ENCODE measurements at regions not wholly inside any gene's neighbourhood (a gene's known extent, or its start where the extent isn't known, plus 50 kb on each side); places are given as distances from the start of the nearest gene placed in this dataset.

DNA sequence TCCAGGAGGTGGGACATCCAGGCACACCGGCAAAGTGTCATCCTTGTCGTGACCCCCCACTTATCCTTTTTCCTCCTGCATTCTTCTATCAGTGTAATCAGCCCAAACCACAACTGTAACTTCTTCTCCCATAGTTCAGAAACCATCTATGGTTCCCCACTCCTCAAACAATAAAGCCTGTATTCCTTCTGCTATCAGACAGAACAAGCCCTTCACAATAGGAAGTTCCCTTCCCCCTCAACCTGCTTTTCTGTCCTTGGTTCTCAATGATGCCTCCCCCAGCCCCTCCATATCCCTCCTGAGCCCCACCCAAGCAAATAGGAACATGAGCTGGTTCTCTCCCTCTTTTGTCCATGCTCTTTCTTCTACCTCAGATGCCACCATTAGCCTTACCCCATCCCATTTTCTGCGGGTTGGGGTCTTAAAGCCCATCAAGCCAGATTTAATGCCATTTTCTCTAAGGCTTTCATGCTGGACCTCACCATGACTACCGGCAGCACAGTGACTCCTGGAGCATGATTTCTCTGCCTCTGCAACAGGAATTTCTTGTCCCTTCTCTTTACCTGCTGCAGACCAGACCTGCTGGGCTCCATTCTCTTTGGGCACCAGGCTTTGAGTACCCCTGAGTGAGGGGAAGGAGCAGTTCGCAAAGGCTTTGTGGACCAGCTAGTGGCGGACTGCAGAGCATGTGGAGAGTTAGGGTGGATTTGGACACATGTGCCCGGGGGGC, 92.8 kb upstream of the PAX2 start:
- WGBS, 3 donors = 51 to 61% (median 54%) methylated on average over 7 of the region's 7 CpGs
- Histone ChIP-seq H3K4me1 (no peaks in the 10 kb centered on the region), H3K27ac (no peak overlapping the region), H3K9me3 (no peaks in the 10 kb centered on the region), H3K4me3 (no peak overlapping the region), H3K36me3 (ENCODE audit: insufficient read depth in 1 of 2, low read depth in 1 of 2) (no peaks in the 10 kb centered on the region), H3K27me3 (ENCODE audit: insufficient read depth in 3 of 3, low read length in 2 of 3) (peaks cover 3 to 85% (median 48%) of the 10 kb centered on the region in 3 donors)
- TF ChIP-seq, protein P1, sequence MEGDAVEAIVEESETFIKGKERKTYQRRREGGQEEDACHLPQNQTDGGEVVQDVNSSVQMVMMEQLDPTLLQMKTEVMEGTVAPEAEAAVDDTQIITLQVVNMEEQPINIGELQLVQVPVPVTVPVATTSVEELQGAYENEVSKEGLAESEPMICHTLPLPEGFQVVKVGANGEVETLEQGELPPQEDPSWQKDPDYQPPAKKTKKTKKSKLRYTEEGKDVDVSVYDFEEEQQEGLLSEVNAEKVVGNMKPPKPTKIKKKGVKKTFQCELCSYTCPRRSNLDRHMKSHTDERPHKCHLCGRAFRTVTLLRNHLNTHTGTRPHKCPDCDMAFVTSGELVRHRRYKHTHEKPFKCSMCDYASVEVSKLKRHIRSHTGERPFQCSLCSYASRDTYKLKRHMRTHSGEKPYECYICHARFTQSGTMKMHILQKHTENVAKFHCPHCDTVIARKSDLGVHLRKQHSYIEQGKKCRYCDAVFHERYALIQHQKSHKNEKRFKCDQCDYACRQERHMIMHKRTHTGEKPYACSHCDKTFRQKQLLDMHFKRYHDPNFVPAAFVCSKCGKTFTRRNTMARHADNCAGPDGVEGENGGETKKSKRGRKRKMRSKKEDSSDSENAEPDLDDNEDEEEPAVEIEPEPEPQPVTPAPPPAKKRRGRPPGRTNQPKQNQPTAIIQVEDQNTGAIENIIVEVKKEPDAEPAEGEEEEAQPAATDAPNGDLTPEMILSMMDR (IDR thresholded peaks at IDR 0.05) = no peak
- intact Hi-C loops (cut with DNase I) = no loop called here
- DNase-seq (no peak), ATAC-seq (no peak)

DNA sequence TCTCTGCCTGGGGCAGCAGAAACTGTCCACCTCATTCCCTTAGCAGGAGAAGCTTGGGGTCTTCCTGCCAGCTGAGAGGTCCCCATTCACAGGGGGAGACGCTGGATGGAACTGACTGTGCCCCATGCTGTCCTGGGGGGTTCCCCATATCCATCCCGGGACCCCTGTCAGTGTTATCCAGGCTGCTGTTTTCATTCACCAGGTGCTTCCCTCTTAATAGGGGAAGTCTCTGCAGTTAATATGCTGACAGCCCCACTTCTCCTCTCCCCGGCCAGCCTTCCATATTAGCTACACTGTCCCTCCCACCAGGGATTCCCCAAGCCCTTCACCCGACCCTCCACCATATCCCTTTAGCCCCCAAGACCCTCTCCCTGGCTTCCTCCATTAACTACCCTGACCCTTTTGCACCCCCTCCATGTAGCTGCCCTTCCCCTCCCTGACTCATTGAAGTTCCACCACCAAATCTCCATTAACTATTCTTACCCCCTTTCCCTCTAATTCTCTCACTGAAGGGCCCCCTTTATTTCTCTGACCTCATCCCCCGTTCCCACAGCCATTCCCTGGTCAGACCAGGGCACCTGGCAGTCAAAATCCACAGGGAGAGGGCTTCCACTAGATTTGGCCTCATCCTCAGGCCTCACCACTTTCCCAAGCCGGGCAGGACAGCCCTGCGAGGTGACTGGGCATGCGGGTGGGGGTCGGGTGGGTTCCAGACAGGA, 92.0 kb upstream of the PAX2 start:
- DNase-seq (no peak), ATAC-seq (no peak)
- Histone ChIP-seq H3K36me3 (ENCODE audit: insufficient read depth in 1 of 2, low read depth in 1 of 2) (no peaks in the 10 kb centered on the region), H3K4me1 (no peaks in the 10 kb centered on the region), H3K4me3 (no peak overlapping the region), H3K27me3 (ENCODE audit: insufficient read depth in 3 of 3, low read length in 2 of 3) (peaks cover 3 to 85% (median 50%) of the 10 kb centered on the region in 3 donors), H3K27ac (no peak overlapping the region), H3K9me3 (no peaks in the 10 kb centered on the region)
- TF ChIP-seq, protein P1 (IDR thresholded peaks at IDR 0.05) = no peak
- 3 to 6% (median 6%) methylated on average over 9 of the region's 9 CpGs for WGBS, 3 donors
- intact Hi-C loops (cut with DNase I) = no loop called here

DNA sequence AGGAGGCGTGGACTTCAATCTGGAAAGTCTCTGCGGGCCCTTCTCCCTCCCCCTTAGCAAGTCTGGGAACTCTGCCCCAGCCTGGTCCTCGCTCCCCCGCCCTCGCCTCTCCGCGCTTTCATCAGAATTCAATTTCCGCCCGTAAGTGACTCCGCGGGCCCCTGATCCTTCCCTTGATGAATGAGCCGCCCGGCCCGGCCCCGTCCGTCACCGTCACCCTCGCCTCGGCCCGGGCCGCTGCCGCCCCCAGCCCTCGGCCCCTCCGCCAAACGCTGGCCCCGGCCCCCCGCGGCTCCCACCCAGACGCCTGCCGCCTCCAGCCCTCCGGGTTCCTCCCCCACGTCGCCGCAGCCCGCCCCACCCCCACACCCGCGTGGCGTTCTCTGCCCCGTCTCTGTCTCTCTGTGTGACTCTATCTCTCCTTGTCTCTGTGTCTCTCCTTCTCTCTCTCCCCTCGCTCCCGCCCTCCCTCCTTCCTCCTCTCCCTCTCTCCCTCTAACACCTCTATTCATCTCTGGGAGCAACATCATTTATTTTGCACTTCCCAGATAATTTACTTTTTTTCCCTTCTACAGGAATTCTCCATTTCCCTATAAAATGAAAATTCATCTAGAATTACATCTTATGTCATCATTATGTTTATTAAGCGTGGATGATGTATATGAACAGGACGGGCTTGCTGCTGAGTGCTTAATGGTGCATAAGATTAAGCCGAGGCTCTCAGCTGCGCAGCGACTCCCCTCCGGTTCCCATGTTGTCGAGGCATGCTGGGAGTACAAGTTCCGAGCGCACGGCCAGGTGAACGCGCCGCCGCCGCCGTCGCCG, 91.2 kb upstream of the PAX2 start:
- Histone ChIP-seq H3K9me3 (no peaks in the 10 kb centered on the region), H3K4me1 (no peaks in the 10 kb centered on the region), H3K4me3 (peak overlapping the region; percentile 28), H3K27me3 (ENCODE audit: insufficient read depth in 3 of 3, low read length in 2 of 3) (peaks cover 0 to 85% (median 55%) of the 10 kb centered on the region in 3 donors), H3K36me3 (ENCODE audit: insufficient read depth in 1 of 2, low read depth in 1 of 2) (no peaks in the 10 kb centered on the region), H3K27ac (no peak overlapping the region)
- ATAC-seq (no peak), DNase-seq (no peak)
- intact Hi-C loops (cut with DNase I) = no loop called here
- TF ChIP-seq, protein P1 (IDR thresholded peaks at IDR 0.05) = no peak
- 1% methylated on average over 41 to 59 of the region's 59 CpGs for WGBS, 3 donors

DNA sequence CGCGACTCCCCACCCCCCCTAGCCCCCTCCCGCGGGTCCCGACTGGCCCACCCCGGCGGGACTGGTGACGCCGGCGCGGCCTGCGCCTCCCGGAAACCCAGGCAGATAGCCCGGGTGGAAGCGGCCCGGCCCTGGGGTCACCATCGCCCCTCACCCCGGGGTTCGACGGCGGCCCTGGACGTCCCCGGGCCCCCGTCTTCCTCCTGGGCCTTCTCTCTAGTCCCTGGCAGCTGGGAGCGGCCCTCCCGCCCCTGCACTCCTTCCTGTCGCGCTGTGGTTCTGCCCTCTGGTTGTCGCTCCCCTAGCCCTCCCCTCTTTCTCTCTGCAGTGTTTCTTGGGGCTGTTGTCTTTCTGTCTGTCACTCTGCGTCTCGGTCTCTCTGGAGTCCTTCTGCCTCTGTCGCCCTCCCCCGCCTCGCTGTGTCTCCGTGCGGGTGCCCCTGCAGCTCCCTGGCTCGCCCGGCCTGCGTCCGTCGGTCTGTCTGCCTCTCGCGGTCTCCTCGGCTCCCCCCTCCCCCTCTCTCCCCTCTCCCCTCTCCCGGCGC, 90.5 kb upstream of the PAX2 start:
- H3K4me3 ChIP-seq = peak overlapping the region; percentile 28
- no peaks in the 10 kb centered on the region for H3K4me1 ChIP-seq
- TF ChIP-seq, protein P1 (IDR thresholded peaks at IDR 0.05) = no peak
- H3K27me3 ChIP-seq (ENCODE audit: insufficient read depth in 3 of 3, low read length in 2 of 3) = peaks cover 0 to 85% (median 52%) of the 10 kb centered on the region in 3 donors
- intact Hi-C loops (cut with DNase I) = no loop called here
- H3K9me3 ChIP-seq = no peaks in the 10 kb centered on the region
- no peak overlapping the region for H3K27ac ChIP-seq
- no peaks in the 10 kb centered on the region for H3K36me3 ChIP-seq (ENCODE audit: insufficient read depth in 1 of 2, low read depth in 1 of 2)
- DNase-seq (no peak), ATAC-seq (no peak)
- WGBS, 3 donors = 0 to 1% (median 1%) methylated on average over 32 to 46 of the region's 46 CpGs
